Smooth muscle cell of the brain vasculature (primary cell): ENCODE measurements at regions not wholly inside any gene's neighbourhood (a gene's known extent, or its start where the extent isn't known, plus 50 kb on each side); places are given as distances from the start of the nearest gene placed in this dataset.

Experiments
- DNase-seq: peaks from one replicate; pipeline ENCODE4 v3.0.0-alpha.2; 2012; ENCODE audit warnings: low read depth, low spot score

GRCh38 chr13:27014406-27015359 is 156.9 kb downstream of the USP12 start:
- DNase-seq: no peak

- no peak for DNase-seq
Measured at GRCh38 chr13:27012482-27013197, 159.0 kb downstream of the USP12 start.

- no peak for DNase-seq
Measured at GRCh38 chr13:27011661-27012060, 159.9 kb downstream of the USP12 start.

GRCh38 chr13:27008733-27009132 is 162.9 kb downstream of the USP12 start:
- DNase-seq: no peak

GRCh38 chr13:27007166-27007565 is 164.4 kb downstream of the USP12 start:
- DNase-seq: no peak

- no peak for DNase-seq
Measured at GRCh38 chr13:27006519-27007161, 165.0 kb downstream of the USP12 start.

GRCh38 chr13:27005976-27006518 is 165.6 kb downstream of the USP12 start:
- no peak for DNase-seq

GRCh38 chr13:27005556-27005955 is 166.1 kb downstream of the USP12 start:
- no peak for DNase-seq

- no peak for DNase-seq
Measured at GRCh38 chr13:27004866-27005265, 166.7 kb downstream of the USP12 start.

GRCh38 chr13:27004326-27004725 is 167.3 kb downstream of the USP12 start:
- no peak for DNase-seq

- DNase-seq: no peak
Measured at GRCh38 chr13:27001705-27002104, 169.9 kb downstream of the USP12 start.

- no peak for DNase-seq
Measured at GRCh38 chr13:27000686-27001085, 170.9 kb downstream of the USP12 start.

- DNase-seq: no peak
Measured at GRCh38 chr13:26999499-26999898, 172.1 kb downstream of the USP12 start.

GRCh38 chr13:26998292-26998691 is 173.3 kb downstream of the USP12 start:
- DNase-seq: no peak

GRCh38 chr13:26996965-26997752 is 174.5 kb downstream of the USP12 start:
- no peak for DNase-seq

- no peak for DNase-seq
Measured at GRCh38 chr13:26995159-26995558, 176.5 kb downstream of the USP12 start.

- DNase-seq: no peak
Measured at GRCh38 chr13:26993780-26994179, 177.8 kb downstream of the USP12 start.

- DNase-seq: no peak
Measured at GRCh38 chr13:26992951-26993719, 178.5 kb downstream of the USP12 start.

GRCh38 chr13:26991508-26992181 is 180.0 kb downstream of the USP12 start:
- DNase-seq: no peak
